Vagina (tissue), 2 donors: ENCODE measurements at regions not wholly inside any gene's neighbourhood (a gene's known extent, or its start where the extent isn't known, plus 50 kb on each side); places are given as distances from the start of the nearest gene placed in this dataset.

Experiments
- DNase-seq, 2 donors: peaks; one replicate each; pipeline ENCODE4 v3.0.0-alpha.2; 2017; ENCODE audit errors: extremely low spot score in 2 of 2
- H3K27ac ChIP-seq: fragments of 200-600 bp; sonication (generic); one replicate; pipeline ENCODE4 v1.5.1; 2019
- H3K27me3 ChIP-seq: fragments of 200-600 bp; sonication (generic); one replicate; pipeline ENCODE4 v1.5.1; 2019
- H3K36me3 ChIP-seq, 2 donors: fragments of 200-600 bp; sonication (generic); one replicate each; pipeline ENCODE4 v1.5.1; 2017 to 2019
- H3K4me1 ChIP-seq: fragments of 200-600 bp; sonication (generic); one replicate; pipeline ENCODE4 v1.5.1; 2019
- H3K4me3 ChIP-seq, 2 donors: fragments of 200-600 bp; sonication (generic); 1 replicate in 1 of 2; 2 replicates in 1 of 2; pipeline ENCODE4 v1.5.1; 2016 to 2019
- H3K9me3 ChIP-seq: fragments of 200-600 bp; sonication (generic); one replicate; pipeline ENCODE4 v1.5.1; 2019
- POLR2A ChIP-seq, 2 donors: fragments of 450-650 bp; IDR thresholded peaks; one replicate each; pipeline ENCODE4 v1.6.1; 2017; ENCODE audit warnings: antibody characterized with exemption in 2 of 2, mild to moderate bottlenecking in 2 of 2, moderate library complexity in 2 of 2
- POLR2AphosphoS5 ChIP-seq, 2 donors: sonication (generic); formaldehyde crosslinking; IDR thresholded peaks; one replicate each; pipeline ENCODE4 v1.9.0; 2017; ENCODE audit warnings: antibody characterized with exemption in 2 of 2, mild to moderate bottlenecking in 2 of 2, low read depth in 1 of 2; ENCODE audit not compliant: insufficient read depth in 1 of 2
- intact Hi-C: fragments of 100-400 bp; cut with DNase I; formaldehyde crosslinking; loops from one replicate; pipeline ENCODE4 v1.15.1; 2023
- TF ChIP-seq, protein P1 (sequence below), 3 experiments: fragments of 450-650 bp in 2 of 3; fragments of 200-600 bp in 1 of 3; sonication (generic) in 1 of 3; IDR thresholded peaks; one replicate each; pipeline ENCODE4 v1.5.1; 2017 to 2019; ENCODE audit warnings: antibody characterized with exemption in 3 of 3, mild to moderate bottlenecking in 2 of 3, moderate library complexity in 2 of 3

DNA sequence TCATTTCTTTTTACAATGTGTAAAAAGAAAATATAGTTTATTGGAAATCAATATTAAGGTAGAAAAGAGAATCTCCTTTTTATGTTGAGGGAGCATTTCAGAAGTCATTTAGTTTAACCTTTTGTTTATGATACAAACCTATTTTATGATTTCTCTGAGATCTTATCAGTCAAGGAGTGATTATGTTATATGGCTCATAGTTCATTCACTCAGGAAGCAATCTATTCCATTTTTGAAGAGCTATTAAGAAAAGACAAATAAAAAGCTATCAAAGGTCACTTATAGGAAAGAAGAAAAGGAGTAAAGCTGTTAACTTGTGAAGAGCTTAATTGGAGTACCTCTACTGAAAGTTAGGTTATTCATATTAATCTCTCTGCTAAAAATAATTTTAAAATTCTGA is 526.6 kb upstream of the JAG1 start:
- Histone ChIP-seq H3K4me1 (peaks cover 12% of the 10 kb centered on the region), H3K27me3 (no peaks in the 10 kb centered on the region), H3K4me3 (no peak overlapping the region), H3K36me3 (no peaks in the 10 kb centered on the region), H3K9me3 (no peaks in the 10 kb centered on the region), H3K27ac (no peak overlapping the region)
- TF ChIP-seq POLR2A (IDR thresholded peaks at IDR 0.05) (no peak), POLR2AphosphoS5 (IDR thresholded peaks at IDR 0.05; ENCODE audit: insufficient read depth in 1 of 2, low read depth in 1 of 2) (no peak)
- TF ChIP-seq, protein P1, sequence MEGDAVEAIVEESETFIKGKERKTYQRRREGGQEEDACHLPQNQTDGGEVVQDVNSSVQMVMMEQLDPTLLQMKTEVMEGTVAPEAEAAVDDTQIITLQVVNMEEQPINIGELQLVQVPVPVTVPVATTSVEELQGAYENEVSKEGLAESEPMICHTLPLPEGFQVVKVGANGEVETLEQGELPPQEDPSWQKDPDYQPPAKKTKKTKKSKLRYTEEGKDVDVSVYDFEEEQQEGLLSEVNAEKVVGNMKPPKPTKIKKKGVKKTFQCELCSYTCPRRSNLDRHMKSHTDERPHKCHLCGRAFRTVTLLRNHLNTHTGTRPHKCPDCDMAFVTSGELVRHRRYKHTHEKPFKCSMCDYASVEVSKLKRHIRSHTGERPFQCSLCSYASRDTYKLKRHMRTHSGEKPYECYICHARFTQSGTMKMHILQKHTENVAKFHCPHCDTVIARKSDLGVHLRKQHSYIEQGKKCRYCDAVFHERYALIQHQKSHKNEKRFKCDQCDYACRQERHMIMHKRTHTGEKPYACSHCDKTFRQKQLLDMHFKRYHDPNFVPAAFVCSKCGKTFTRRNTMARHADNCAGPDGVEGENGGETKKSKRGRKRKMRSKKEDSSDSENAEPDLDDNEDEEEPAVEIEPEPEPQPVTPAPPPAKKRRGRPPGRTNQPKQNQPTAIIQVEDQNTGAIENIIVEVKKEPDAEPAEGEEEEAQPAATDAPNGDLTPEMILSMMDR (IDR thresholded peaks at IDR 0.05): no peak
- no peak for DNase-seq
- intact Hi-C loops: no loop called here

DNA sequence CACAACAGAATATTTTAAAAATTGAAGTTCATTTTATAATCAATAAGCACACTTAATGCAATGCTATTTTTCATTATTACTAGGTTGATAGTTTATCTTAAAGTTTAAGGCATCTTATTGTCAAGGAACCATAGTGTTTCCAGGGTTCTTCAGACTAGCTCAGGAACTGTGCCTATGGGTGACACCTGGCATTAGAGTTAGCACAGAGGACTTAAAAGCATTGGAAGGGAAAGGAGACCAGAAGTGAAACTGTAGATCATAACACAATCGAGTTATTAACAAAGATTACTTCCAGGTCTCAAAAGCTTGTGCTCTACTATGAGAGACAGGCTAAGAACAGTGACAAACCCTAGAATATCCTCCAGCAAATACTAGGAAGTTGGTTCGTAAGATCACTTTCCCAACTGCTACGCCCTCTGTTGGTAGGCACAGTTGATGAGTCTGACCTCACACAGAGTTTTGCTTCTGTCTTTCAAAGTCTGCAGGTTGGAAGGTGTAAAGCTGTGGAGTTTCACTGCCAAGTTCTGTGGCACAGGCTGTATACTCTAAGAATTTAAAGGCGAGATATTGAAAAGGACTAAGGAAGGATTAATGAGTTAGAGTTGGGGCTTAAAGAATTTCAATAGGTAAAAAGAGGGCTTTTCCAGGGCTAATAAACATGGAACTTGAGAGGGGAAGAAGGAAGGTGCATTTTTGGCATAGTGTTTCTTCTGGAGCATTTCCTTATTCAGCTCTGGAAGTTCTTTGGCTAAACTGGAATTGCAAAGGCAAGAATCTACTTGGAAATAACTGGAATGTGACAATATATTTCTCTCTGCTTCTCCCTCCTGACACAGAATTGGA is 531.3 kb upstream of the JAG1 start:
- no peaks in the 10 kb centered on the region for H3K9me3 ChIP-seq
- TF ChIP-seq, protein P1 (IDR thresholded peaks at IDR 0.05): peak; percentile 19 to 56 (median 50)
- TF ChIP-seq POLR2AphosphoS5 (IDR thresholded peaks at IDR 0.05; ENCODE audit: insufficient read depth in 1 of 2, low read depth in 1 of 2) (peak in 1 of 2 donors; percentile 52), POLR2A (IDR thresholded peaks at IDR 0.05) (no peak)
- H3K27me3 ChIP-seq: no peaks in the 10 kb centered on the region
- no peak for DNase-seq
- H3K27ac ChIP-seq: peak overlapping the region; percentile 9
- no peaks in the 10 kb centered on the region for H3K4me1 ChIP-seq
- no peak overlapping the region for H3K4me3 ChIP-seq
- intact Hi-C loops: loop anchor here (5.0 kb wide), 1 partner anchor 1973 kb away; no protein-coding TSS in a partner anchor
- no peaks in the 10 kb centered on the region for H3K36me3 ChIP-seq

- Histone ChIP-seq H3K4me3 (no peak overlapping the region), H3K27me3 (no peaks in the 10 kb centered on the region), H3K4me1 (no peaks in the 10 kb centered on the region), H3K36me3 (no peaks in the 10 kb centered on the region), H3K27ac (peak overlapping the region; percentile 9), H3K9me3 (no peaks in the 10 kb centered on the region)
- intact Hi-C loops: loop anchor here (5.0 kb wide), 1 partner anchor 1974 kb away; no protein-coding TSS in a partner anchor
- TF ChIP-seq POLR2A (IDR thresholded peaks at IDR 0.05) (no peak), POLR2AphosphoS5 (IDR thresholded peaks at IDR 0.05; ENCODE audit: insufficient read depth in 1 of 2, low read depth in 1 of 2) (no peak)
- TF ChIP-seq, protein P1 (IDR thresholded peaks at IDR 0.05): no peak
- no peak for DNase-seq
These were observed 532.1 kb upstream of the JAG1 start for GRCh38 chr20:11205769-11206362.

- no peak overlapping the region for H3K27ac ChIP-seq
- intact Hi-C loops: loop anchor here (5.0 kb wide), 1 partner anchor 1976 kb away; no protein-coding TSS in a partner anchor
These were observed 534.1 kb upstream of the JAG1 start for GRCh38 chr20:11207749-11208502.

More at GRCh38 chr20:11207749-11208502, 534.1 kb upstream of the JAG1 start:
- no peak for DNase-seq
- no peaks in the 10 kb centered on the region for H3K9me3 ChIP-seq
- H3K27me3 ChIP-seq: no peaks in the 10 kb centered on the region
- no peak overlapping the region for H3K4me3 ChIP-seq
- no peaks in the 10 kb centered on the region for H3K36me3 ChIP-seq
- no peaks in the 10 kb centered on the region for H3K4me1 ChIP-seq
- TF ChIP-seq POLR2AphosphoS5 (IDR thresholded peaks at IDR 0.05; ENCODE audit: insufficient read depth in 1 of 2, low read depth in 1 of 2) (no peak), POLR2A (IDR thresholded peaks at IDR 0.05) (no peak)
- TF ChIP-seq, protein P1 (IDR thresholded peaks at IDR 0.05): no peak
